Osteoblast (primary cell): ENCODE measurements at regions not wholly inside any gene's neighbourhood (a gene's known extent, or its start where the extent isn't known, plus 50 kb on each side); places are given as distances from the start of the nearest gene placed in this dataset.

Source experiments
- DNase-seq: peaks from one replicate; pipeline ENCODE4 v3.0.0; 2011; ENCODE audit warnings: low spot score, mixed read lengths; ENCODE audit not compliant: insufficient read length; ENCODE audit errors: missing footprints
- H2AFZ ChIP-seq: 2 replicates; pipeline ENCODE4 v1.6.0; 2011; ENCODE audit warnings: mild to moderate bottlenecking, low read length
- H3K27ac ChIP-seq: 2 replicates; pipeline ENCODE4 v1.5.1; 2011; ENCODE audit warnings: mild to moderate bottlenecking, low read depth, low read length, moderate library complexity
- H3K27me3 ChIP-seq: 2 replicates; pipeline ENCODE4 v1.6.0; 2012; ENCODE audit warnings: mild to moderate bottlenecking, control low read depth, inconsistent platforms, low read length, moderate library complexity; ENCODE audit not compliant: insufficient read depth
- H3K36me3 ChIP-seq: 2 replicates; pipeline ENCODE4 v1.5.1; 2011; ENCODE audit warnings: mild to moderate bottlenecking, low read length, control low read depth, moderate library complexity; ENCODE audit not compliant: insufficient read depth
- H3K4me1 ChIP-seq: 2 replicates; pipeline ENCODE4 v1.5.1; 2011; ENCODE audit warnings: mild to moderate bottlenecking, low read length, control low read depth, moderate library complexity; ENCODE audit not compliant: insufficient read depth
- H3K4me2 ChIP-seq: 2 replicates; pipeline ENCODE4 v1.6.0; 2011; ENCODE audit warnings: mild to moderate bottlenecking, low read length; ENCODE audit not compliant: insufficient read depth
- H3K4me3 ChIP-seq: fragments of 200-600 bp; sonication (generic); 3 replicates; pipeline ENCODE4 v1.5.1; 2012; ENCODE audit warnings: mild to moderate bottlenecking, low read length, inconsistent platforms; ENCODE audit not compliant: insufficient read depth
- H3K79me2 ChIP-seq: 2 replicates; pipeline ENCODE4 v1.6.0; 2012; ENCODE audit warnings: mild to moderate bottlenecking, low read length, control low read depth, inconsistent platforms; ENCODE audit not compliant: insufficient read depth
- H3K9me3 ChIP-seq: 2 replicates; pipeline ENCODE4 v1.5.1; 2011; ENCODE audit warnings: low read depth, low read length, control low read depth
- H4K20me1 ChIP-seq: 2 replicates; pipeline ENCODE4 v1.6.0; 2012; ENCODE audit warnings: mild to moderate bottlenecking, low read length, control low read depth; ENCODE audit not compliant: insufficient read depth
- TF ChIP-seq, protein P1 (sequence below): IDR thresholded peaks from 2 replicates; pipeline ENCODE4 v1.5.1; 2011; ENCODE audit warnings: mild to moderate bottlenecking, low read depth, low read length, moderate library complexity; ENCODE audit errors: extremely low read depth

GRCh38 chr2:23320058-23320457, 64.9 kb upstream of the KLHL29 start:
- H3K27me3 ChIP-seq: no peaks in the 10 kb centered on the region
- H3K4me1 ChIP-seq: no peaks in the 10 kb centered on the region
- TF ChIP-seq, protein P1, sequence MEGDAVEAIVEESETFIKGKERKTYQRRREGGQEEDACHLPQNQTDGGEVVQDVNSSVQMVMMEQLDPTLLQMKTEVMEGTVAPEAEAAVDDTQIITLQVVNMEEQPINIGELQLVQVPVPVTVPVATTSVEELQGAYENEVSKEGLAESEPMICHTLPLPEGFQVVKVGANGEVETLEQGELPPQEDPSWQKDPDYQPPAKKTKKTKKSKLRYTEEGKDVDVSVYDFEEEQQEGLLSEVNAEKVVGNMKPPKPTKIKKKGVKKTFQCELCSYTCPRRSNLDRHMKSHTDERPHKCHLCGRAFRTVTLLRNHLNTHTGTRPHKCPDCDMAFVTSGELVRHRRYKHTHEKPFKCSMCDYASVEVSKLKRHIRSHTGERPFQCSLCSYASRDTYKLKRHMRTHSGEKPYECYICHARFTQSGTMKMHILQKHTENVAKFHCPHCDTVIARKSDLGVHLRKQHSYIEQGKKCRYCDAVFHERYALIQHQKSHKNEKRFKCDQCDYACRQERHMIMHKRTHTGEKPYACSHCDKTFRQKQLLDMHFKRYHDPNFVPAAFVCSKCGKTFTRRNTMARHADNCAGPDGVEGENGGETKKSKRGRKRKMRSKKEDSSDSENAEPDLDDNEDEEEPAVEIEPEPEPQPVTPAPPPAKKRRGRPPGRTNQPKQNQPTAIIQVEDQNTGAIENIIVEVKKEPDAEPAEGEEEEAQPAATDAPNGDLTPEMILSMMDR: no peak
- no peak overlapping the region for H3K27ac ChIP-seq
- H3K79me2 ChIP-seq: no peaks in the 10 kb centered on the region
- H3K36me3 ChIP-seq: no peaks in the 10 kb centered on the region
- H4K20me1 ChIP-seq: no peaks in the 10 kb centered on the region
- H3K4me3 ChIP-seq: no peak overlapping the region
- H3K9me3 ChIP-seq: no peaks in the 10 kb centered on the region
- H2AFZ ChIP-seq: no peak overlapping the region
- no peak overlapping the region for H3K4me2 ChIP-seq
- DNase-seq: no peak

GRCh38 chr2:23321751-23322150, 63.2 kb upstream of the KLHL29 start:
- Histone ChIP-seq H3K9me3 (no peaks in the 10 kb centered on the region), H3K4me3 (no peak overlapping the region), H3K27ac (no peak overlapping the region), H3K36me3 (no peaks in the 10 kb centered on the region), H2AFZ (no peak overlapping the region), H3K27me3 (no peaks in the 10 kb centered on the region), H3K4me1 (no peaks in the 10 kb centered on the region), H3K4me2 (no peak overlapping the region), H4K20me1 (no peaks in the 10 kb centered on the region), H3K79me2 (no peaks in the 10 kb centered on the region)
- DNase-seq: no peak
- TF ChIP-seq, protein P1: no peak

DNA sequence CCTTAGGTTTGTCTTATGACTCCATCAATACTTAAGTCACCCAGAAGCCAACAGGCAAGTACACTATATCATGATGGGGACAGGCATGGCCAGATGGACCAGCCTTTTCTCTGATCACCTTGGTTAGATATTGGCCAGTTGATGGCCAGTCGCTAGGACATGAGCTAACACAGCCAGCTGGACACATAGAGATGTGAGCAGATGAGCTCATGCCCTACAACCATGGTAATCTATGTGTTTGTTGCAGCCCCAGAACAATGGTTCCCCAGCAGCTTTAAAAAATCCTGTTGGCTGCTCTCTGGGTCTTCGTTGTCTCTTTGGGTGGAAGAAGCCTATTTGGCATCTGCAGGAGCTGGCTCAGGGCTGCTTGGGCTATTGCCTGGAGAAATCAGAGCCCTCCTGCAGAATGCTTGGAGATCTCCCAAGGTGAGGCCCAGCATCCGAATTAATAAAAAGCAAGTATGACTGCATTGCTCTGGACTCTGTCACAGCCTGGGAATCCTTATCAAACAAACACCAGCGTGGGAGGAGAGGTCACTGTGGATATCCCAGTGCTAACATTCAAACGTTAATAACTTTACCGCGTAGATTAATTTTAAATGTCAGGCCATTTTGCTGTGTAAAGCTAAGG, 62.3 kb upstream of the KLHL29 start:
- H2AFZ ChIP-seq: no peak overlapping the region
- no peaks in the 10 kb centered on the region for H4K20me1 ChIP-seq
- H3K27ac ChIP-seq: no peak overlapping the region
- H3K9me3 ChIP-seq: no peaks in the 10 kb centered on the region
- H3K79me2 ChIP-seq: no peaks in the 10 kb centered on the region
- H3K4me2 ChIP-seq: no peak overlapping the region
- DNase-seq: no peak
- no peaks in the 10 kb centered on the region for H3K36me3 ChIP-seq
- H3K4me1 ChIP-seq: no peaks in the 10 kb centered on the region
- no peak overlapping the region for H3K4me3 ChIP-seq
- TF ChIP-seq, protein P1: no peak
- no peaks in the 10 kb centered on the region for H3K27me3 ChIP-seq

- Histone ChIP-seq H3K4me1 (no peaks in the 10 kb centered on the region), H3K4me2 (no peak overlapping the region), H2AFZ (no peak overlapping the region), H4K20me1 (no peaks in the 10 kb centered on the region), H3K4me3 (no peak overlapping the region), H3K79me2 (no peaks in the 10 kb centered on the region), H3K27ac (no peak overlapping the region), H3K27me3 (no peaks in the 10 kb centered on the region), H3K9me3 (no peaks in the 10 kb centered on the region), H3K36me3 (no peaks in the 10 kb centered on the region)
- no peak for DNase-seq
- TF ChIP-seq, protein P1: no peak
Measured at GRCh38 chr2:23323198-23323916, 61.6 kb upstream of the KLHL29 start.
